HUDEP-2 (cell line): ENCODE measurements at regions not wholly inside any gene's neighbourhood (a gene's known extent, or its start where the extent isn't known, plus 50 kb on each side); places are given as distances from the start of the nearest gene placed in this dataset.
A peak's percentile ranks its signal among the peaks of the same experiment; 100 is the strongest.

Source experiments
- DNase-seq, 76 experiments: peaks; one replicate each; lab custom pipeline; 2025; ENCODE audit not compliant: unreplicated experiment in 76 of 76; lab: John Stamatoyannopoulos, UW

DNA sequence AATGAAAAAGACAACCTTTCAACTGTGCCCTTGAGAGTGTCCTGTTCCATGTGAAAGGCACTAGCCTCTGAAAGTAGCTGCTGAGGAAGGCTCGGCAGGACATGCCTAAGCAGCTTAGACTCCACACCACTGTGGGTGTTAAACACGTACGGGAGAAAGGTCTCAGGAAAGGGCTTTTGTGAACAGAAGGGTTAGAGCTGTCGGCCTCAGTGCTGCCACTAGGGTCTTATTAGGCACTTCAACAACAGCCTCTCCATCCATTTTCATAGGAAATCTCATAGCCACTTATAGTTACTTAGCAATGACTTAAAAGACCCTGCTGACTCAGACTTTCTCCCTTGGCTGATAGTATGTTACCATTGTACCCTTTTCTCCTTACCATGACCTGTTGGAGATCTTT is 662.8 kb downstream of the TBC1D32 start:
- peak in 1 of 76 experiments; percentile 2 for DNase-seq

DNA sequence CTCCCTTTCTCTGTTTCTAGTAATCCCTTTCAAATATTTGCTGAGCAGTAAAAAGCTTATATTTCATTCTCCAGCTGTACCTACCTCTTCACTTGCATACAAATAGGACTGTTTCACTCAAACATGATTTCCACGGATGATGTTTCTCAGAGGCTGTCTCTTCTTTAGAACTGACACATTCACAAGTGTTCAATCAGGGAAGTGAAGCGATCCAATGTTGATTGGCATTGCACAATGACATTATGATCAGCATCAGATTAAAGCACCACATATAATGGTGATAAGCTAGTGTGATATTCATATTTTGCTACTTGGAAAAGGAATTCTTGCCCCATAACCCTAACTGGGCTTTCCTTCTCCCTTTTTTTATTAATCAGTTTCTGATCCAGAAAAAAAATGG is 681.8 kb downstream of the TBC1D32 start:
- DNase-seq: peak in 1 of 76 experiments; percentile 2

DNA sequence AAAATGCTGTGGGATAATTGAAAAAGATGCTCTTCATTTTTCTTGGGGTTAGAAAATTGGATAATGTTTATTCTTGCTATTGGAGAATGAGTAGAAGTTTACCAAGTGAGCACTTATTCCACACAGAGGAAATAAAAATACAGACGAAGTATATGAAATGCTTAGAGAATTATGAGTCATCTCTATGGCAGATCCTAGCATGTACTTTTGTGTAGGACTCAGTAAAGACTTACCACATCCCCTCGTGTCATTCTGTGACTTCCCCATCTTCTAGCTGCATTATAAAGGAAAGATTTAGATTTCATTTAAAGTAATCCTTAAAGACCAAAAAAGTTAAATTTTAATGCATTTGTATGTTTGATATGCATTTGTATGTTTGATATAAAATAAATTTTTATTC is 685.6 kb downstream of the TBC1D32 start:
- DNase-seq: no peak

DNA sequence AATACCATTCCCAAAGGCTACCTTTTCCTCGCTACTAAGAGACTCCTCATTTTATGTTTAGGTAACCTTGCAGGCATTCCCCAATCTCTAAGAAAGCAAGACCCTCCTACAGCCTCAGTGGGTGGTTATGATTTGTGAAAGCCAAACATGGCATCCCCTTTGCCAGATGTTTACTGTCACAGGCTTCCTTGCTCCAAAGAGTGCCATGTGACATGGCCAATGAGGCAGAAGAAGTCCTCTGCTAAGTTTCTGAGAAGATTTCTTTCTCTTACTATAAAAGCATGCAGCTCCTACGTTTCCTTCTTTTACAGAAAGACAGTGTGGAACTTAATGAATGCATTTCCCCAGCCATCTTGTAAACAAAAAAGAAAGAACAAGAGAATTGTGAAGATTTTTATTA is 688.2 kb downstream of the TBC1D32 start:
- DNase-seq: no peak

DNA sequence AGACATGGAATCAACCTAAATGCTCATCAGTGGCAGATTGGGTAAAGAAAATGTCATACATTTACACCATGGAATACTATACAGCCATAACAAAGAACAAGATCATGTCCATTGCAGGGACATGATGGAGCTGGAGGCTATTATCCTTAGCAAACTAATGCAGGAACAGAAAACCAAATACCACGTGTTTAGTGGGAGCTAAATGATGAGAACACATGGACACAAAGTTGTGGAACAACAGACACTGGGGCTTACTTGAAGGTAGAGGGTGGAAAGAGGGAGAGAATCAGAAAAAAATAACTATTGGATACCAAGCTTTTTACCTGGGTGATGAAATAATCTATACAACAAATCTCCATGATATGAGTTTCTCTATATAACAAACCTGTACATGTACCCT is 701.3 kb downstream of the TBC1D32 start:
- no peak for DNase-seq

DNA sequence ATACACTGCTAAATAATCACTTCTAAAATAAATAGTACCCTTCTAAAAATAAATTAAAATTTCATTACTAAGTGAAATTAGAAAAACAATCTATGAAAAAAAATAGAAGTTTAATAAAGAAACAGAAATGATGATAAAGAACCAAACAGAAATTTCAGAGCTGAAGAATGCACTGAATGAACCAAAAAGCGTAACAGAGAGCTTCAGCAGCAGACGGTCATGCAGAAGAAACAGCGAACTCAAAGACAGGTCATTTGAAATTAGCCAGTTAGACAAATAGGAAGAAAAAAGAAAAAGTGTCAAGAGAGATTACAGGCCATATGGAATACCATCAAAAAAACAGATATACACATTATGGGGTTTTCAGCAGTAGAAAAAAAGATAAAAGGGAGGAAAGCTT is 706.7 kb downstream of the TBC1D32 start:
- DNase-seq: no peak

DNA sequence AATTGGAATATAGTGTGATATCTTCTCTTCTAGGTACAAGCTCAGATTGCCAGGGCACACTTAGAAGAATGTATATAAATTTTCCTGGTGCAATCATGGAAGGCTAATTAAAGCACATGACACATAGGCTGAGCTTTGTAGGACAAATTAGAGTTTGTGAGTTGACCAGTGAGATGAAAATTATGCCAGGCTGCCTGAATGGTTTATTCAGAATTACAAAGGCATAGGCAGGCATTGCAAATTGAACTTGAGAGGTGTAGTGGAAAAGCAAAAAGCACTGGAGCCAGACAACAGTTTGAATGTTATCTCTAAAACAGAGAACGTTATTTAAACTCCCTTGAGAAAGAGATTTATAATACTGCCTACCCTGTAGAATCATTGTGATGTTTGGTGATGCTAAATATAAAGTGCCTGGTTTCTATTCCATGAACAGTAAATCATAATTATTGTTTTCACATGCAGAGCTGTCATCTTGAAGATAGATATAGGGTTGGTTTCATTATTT is 712.1 kb downstream of the TBC1D32 start:
- DNase-seq: no peak

DNA sequence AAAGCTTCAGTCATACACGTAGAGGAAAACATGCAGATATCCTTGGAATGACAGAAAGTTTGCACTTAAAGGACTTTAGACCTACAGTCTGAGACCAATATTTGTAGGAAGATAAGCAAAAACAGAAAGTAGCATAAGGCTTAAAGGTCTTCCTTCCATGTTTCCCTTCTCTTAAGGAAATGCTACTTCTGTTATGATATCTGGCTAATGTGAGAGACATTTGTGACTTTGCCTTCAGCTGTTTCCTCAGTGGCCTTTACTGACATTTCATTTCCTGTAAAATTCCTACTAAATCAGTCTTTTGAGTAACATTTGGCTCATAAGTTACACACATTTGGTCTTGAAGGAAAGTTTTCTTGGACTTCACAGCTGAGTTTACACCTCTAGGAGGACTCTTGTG is 713.4 kb downstream of the TBC1D32 start:
- DNase-seq: no peak

DNA sequence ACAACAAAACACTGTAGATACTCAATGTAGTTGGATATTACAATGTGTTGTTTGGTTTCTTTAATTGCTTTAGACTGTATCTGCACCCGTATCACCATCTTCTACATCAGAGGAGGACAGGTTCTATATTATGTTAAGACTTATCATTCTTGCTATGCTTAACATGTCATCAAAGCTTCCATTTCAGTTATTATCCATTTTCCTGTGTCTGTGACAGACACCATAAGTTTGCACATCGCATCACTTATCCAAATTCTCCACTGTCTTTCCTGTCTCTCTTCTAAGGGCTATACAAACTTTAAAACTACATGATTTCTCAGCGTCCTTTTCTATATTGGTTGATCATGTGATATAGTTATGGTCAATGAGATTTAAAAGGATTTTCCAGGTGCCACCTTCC is 719.0 kb downstream of the TBC1D32 start:
- no peak for DNase-seq

DNA sequence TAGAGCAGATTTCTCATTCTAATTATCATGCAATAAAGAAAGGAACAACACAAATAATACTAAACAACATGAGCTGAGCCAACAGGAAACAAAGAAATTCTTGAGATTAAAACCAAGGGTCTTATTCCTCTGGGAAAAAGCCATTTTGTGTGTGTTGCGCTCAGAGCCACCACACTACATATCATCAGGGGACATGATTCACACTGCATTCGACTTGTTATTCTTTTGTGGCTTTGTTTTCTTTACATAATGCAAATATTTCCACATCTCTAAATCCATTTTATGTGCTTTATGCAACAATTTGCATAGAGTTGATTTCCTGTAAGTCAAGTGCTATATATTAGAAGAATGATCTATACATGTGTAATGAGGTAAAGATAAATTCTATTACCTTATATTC is 719.6 kb downstream of the TBC1D32 start:
- no peak for DNase-seq

DNA sequence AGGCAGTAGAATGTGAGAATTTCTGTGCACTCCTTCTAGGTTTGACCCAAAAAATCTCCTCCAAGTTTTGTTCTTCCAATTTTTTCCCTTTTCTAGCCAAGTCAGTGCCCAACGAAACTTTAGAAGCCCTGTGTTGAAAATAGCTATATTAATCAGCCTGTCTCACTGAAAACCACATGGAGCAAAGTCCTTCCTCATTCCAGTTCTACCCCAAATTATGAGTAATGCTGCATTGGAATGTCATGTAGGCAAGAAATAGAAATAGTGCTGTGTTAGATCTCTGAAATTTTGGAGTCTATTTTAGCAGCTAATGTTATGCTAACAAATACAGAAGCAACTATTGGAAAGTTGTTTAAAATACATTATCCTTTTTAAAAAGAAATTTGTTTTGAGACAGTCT is 725.5 kb downstream of the TBC1D32 start:
- DNase-seq: no peak

DNA sequence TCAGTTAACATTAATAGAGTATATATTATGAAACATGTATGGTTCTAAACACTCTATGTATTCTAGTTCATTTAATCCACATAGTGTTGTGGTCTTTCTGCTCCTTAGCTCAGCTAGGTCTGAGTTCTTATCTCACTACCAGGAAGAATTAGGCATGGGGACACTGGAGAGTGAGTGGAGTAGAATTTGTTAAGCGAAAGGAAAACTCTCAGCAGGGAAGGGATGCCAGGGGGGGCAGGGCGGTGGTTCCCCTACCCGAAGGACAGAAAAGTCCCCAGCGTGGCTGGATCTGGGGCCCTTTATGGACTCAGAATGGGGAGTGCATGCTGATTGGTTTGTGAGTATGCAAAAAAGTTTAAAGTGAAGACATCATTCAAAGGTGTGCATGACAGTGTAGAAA is 727.5 kb downstream of the TBC1D32 start:
- no peak for DNase-seq

DNA sequence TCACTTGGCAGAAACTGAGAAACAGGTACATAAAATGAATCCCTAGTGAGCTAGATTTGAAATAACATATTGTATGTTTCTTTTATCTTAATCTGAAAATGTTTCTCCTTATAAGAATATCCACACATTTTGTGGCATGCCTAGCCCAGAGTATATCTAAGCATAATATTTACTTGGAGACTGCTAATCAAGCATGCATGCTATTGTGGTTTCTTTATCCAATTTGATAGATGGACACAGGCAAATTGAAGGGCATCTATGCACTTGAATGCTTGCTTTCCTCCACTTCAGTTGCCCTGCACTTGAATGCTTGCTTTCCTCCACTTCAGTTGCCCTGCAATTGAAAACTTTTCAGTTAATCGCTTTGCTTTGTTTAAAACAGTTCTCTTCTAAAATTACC is 729.8 kb downstream of the TBC1D32 start:
- DNase-seq: no peak

DNA sequence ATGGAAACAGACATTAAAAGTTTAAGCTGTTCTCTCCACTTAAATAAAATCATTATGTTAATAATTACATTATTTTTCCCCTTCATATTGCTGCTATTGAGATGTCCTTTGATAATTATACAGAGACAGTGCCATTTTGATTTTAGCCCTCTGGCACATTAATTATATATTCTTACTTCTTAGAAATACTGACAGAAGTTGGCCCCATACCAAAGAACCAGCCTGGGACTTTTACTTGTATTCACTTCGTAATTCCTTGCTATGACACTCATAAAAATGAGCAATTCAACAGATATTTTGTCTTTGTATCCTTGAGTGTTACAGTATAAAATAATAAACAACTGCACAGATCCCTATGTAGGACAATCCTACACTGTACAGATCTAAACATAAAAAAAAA is 743.7 kb downstream of the TBC1D32 start:
- DNase-seq: no peak

DNA sequence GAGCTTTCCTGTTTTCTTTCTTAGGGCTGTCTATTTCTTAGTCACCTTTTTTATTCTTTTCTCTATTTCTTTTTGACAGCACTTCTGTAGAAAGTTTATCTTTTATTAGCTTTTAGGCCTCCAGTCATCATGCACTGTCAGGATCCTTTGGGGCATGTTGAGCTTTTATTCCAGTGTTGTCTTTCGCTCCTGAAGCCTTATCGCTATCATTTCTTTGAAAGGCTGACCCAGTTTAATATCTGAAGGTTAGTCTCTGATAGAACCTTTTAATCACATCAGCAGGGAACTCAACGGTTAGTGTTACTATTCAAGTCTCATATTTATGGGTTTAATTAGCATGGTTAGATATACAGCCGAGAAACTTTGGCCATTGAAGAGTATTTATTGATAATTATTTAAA is 745.9 kb downstream of the TBC1D32 start:
- no peak for DNase-seq

DNA sequence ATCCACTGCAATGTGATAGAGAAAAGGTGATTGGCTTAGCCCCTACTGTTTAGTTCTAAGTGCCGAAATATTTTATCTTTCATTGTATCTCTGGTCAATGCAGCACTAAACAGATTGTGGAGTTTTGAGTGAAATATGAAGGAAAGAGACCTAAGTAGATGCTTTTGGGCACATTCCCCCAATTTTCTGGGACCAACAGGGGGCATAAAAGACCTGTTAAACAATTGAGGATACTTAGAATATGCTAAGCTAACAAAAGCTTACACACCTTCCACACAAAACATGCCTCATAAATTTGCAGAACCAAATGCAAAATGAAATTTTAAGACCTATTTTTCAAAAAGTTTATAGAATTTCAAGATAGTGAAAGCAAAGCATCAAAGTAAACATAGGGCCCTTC is 746.9 kb downstream of the TBC1D32 start:
- DNase-seq: no peak

DNA sequence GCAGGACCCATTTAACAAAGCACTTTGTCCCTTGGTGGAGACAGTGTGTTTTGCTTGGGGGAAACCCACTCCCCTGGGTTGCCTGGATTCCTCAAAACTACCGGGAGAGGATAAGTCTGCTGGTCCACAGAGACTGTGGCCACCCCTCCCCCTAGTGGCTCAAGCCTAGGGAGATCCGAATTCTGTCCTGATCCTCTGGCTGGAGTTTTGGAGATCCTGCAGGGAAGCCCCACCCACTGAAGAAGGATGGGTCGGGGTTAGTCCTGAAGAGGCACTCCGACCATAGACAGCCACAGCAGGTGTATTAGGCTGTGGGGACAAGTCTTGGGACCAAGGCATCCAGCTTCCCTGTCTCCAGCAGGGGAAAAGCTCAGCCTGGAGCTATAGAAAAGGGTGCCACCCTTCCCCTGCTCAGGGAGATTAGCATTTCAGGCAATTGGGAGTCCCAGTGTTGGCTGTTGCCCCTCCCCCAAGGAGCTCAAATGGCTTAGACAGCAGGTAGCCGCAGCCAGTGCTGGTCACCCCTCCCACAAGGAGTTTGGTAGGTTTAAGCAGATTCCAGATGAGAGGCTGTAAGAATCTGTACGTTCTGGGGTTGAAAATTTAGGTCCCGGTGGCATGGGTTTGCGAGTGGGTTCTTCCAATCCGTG is 750.0 kb downstream of the TBC1D32 start:
- DNase-seq: no peak

DNA sequence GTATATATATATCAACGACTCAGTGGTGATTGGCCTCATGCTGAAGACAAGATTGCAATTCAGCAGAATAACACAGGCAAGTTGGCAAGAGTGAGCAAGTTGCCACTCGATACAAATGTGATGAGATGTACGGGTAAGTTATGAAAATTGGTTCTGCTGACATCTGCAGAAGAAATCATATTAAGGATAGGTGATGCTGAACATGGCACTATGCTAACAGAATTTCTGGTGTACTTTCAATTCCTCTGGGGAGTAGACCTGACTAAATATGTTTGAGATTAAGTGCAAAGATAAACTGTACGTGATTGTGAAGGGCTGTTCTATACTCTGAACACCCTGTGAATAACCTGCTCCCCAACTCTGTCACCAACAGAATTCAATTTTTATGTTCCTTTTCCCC is 758.2 kb downstream of the TBC1D32 start:
- DNase-seq: no peak

DNA sequence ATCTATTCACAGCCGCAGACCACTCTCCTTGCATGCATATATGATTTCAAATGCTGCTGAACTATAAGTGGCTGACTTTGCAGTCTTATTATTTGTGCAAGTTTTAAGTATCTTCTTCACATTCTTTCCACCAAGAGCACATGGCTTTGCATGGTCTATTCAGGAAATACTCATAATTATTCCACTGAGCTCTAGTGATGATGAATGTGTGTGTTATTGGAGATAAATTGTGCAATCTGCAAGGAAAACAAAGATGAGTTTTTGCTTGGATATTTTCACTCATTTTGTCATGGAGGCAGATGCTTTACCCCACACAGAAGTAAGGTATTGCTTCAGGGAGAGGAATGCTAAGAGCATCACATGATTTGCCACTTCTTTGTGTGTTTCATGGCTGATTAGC is 764.6 kb downstream of the TBC1D32 start:
- no peak for DNase-seq

DNA sequence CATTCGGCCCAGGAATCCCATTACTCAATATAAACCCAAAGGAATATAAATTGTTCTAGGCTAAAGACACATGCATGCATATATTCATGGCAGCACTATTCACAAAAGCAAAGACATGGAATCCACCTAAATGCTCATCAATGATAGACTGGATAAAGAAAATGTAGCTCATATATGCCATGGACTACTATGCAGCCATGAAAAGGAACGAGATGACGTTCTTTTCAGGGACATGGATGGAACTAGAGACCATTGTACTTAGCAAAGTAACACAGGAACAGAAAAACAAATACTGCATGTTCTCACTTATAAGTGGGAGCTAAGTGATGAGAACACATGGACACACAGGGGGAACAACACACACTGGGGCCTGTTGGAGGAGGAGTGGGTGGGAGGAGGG is 769.5 kb downstream of the TBC1D32 start:
- no peak for DNase-seq

DNA sequence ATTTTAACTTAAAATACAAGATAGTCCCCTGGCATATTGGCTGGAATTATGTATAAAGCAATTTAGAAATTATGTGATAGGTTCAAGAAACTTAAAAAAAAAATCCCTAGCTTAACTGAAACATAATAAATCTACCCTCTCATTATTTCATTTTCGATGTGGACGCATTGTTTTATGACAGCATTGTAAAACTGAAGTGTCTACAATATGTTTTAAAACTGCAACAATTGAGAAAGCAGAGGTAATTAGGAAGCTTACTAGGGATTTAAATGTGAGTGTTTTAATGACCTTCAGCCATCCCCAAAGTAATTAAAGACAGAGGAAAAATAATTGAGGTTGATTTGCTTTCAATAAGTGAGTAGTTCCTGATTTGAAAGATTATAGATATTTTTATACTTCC is 776.0 kb downstream of the TBC1D32 start:
- no peak for DNase-seq

DNA sequence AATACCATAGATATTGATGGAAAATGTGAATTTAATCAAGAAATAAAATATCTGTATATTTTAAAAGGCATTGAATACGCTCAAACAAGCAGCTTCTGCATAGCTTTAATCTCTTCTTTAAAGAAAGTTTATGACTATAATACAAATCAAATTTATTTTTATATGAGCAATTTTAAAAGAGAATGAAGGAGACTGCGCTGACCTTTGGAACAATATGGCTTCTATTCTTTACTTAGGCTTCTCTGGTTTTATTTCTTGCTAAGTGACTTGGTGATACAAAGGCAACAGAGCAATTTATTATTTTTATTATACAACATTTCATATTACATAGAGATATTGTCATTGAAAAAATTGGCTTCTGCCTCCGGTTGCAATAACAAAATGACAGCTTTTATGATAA is 776.7 kb downstream of the TBC1D32 start:
- DNase-seq: no peak

DNA sequence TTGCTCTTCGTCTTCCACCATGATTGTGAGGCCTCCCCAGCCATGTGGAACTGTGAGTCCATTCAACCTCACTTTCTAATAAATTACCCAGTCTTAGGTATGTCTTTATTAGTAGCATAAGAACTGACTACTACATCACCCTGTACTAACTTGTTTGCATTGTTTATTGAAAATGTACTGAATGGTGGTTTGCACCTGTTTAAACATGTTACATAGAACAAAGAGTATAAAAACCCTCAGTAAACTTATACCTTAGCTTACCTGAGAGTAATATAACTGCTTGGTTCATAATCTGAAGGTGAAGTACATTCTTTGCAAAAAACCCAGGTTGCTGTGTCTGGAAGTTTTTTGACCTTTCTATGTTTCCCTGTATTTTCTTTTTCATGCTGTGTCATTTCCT is 777.8 kb downstream of the TBC1D32 start:
- DNase-seq: no peak
